Esophagus squamous epithelium (tissue), 5 donors: ENCODE measurements at regions not wholly inside any gene's neighbourhood (a gene's known extent, or its start where the extent isn't known, plus 50 kb on each side); places are given as distances from the start of the nearest gene placed in this dataset.

ENCODE experiments used
- DNase-seq: peaks from one replicate; lab custom pipeline; 2025; lab: John Stamatoyannopoulos, UW
- H3K27ac ChIP-seq, 4 donors: fragments of 200-600 bp; sonication (generic); one replicate each; pipeline ENCODE4 v1.5.1; 2016 to 2019; ENCODE audit warnings: mild to moderate bottlenecking in 1 of 4
- H3K27me3 ChIP-seq, 4 donors: fragments of 200-600 bp; sonication (generic); 1 replicate in 3 of 4; 2 replicates in 1 of 4; pipeline versions ENCODE4 v1.5.1 to v1.6.0; 2017 to 2021; ENCODE audit warnings: antibody characterized with exemption in 1 of 4
- H3K36me3 ChIP-seq, 3 donors: fragments of 200-600 bp; sonication (generic); one replicate each; pipeline ENCODE4 v1.5.1; 2016 to 2019
- H3K4me1 ChIP-seq, 3 donors: fragments of 200-600 bp; sonication (generic); one replicate each; pipeline ENCODE4 v1.5.1; 2017 to 2019
- H3K4me3 ChIP-seq, 4 donors: fragments of 200-600 bp; sonication (generic); 1 replicate in 3 of 4; 2 replicates in 1 of 4; pipeline ENCODE4 v1.5.1; 2016 to 2019; ENCODE audit warnings: mild to moderate bottlenecking in 2 of 4, moderate library complexity in 1 of 4
- H3K9me3 ChIP-seq, 3 donors: fragments of 200-600 bp; sonication (generic); one replicate each; pipeline ENCODE4 v1.5.1; 2016 to 2019
- CTCF ChIP-seq, 6 experiments: fragments of 450-650 bp in 4 of 6; fragments of 200-600 bp in 2 of 6; sonication (generic) in 2 of 6; IDR thresholded peaks; one replicate each; pipeline ENCODE4 v1.5.1; 2016 to 2019; ENCODE audit warnings: antibody characterized with exemption in 6 of 6, mild to moderate bottlenecking in 4 of 6, moderate library complexity in 4 of 6
- POLR2A ChIP-seq, 4 donors: fragments of 450-650 bp; IDR thresholded peaks; one replicate each; pipeline ENCODE4 v1.6.1; 2017; ENCODE audit warnings: antibody characterized with exemption in 4 of 4, mild to moderate bottlenecking in 4 of 4, moderate library complexity in 3 of 4
- WGBS, 2 donors: methylation state at CpG; one replicate each; pipeline ENCODE4 v1.1.5; 2018; 5-methylcytosine and 5-hydroxymethylcytosine counted together
- intact Hi-C: fragments of 100-400 bp; cut with DNase I; formaldehyde crosslinking; loops from one replicate; pipeline ENCODE4 v1.15.0; 2022
- donor health status: DM: yes; HTN: yes; CAD: no.

GRCh38 chr2:128424406-128425171 lies 105.9 kb upstream of the HS6ST1 start:
- WGBS, 2 donors: 49 to 71% methylated on average over 7 to 8 of the region's 11 CpGs
- intact Hi-C loops: no loop called here
- no peak for DNase-seq

GRCh38 chr2:128425216-128425615 lies 106.5 kb upstream of the HS6ST1 start:
- H3K27me3 ChIP-seq: no peaks in the 10 kb centered on the region
- no peak overlapping the region for H3K27ac ChIP-seq
- H3K4me3 ChIP-seq: no peak overlapping the region
- intact Hi-C loops: no loop called here
- no peak for DNase-seq
- 82 to 83% methylated on average over 6 to 8 of the region's 8 CpGs for WGBS, 2 donors
- TF ChIP-seq POLR2A (IDR thresholded peaks at IDR 0.05) (no peak), CTCF (IDR thresholded peaks at IDR 0.05) (no peak)
- H3K36me3 ChIP-seq: no peaks in the 10 kb centered on the region
- H3K4me1 ChIP-seq: peaks cover 0 to 32% (median 0%) of the 10 kb centered on the region in 3 donors
- H3K9me3 ChIP-seq: no peaks in the 10 kb centered on the region

More at GRCh38 chr2:128424406-128425171, 105.9 kb upstream of the HS6ST1 start:
- H3K4me3 ChIP-seq: no peak overlapping the region
- TF ChIP-seq POLR2A (IDR thresholded peaks at IDR 0.05) (no peak), CTCF (IDR thresholded peaks at IDR 0.05) (no peak)
- H3K9me3 ChIP-seq: no peaks in the 10 kb centered on the region
- H3K36me3 ChIP-seq: no peaks in the 10 kb centered on the region
- no peak overlapping the region for H3K27ac ChIP-seq
- H3K27me3 ChIP-seq: no peaks in the 10 kb centered on the region
- H3K4me1 ChIP-seq: peaks cover 0 to 32% (median 0%) of the 10 kb centered on the region in 3 donors

GRCh38 chr2:128425731-128426620 lies 107.3 kb upstream of the HS6ST1 start:
- Histone ChIP-seq H3K9me3 (no peaks in the 10 kb centered on the region), H3K27me3 (no peaks in the 10 kb centered on the region), H3K36me3 (no peaks in the 10 kb centered on the region), H3K27ac (no peak overlapping the region), H3K4me3 (no peak overlapping the region), H3K4me1 (peaks cover 0 to 32% (median 0%) of the 10 kb centered on the region in 3 donors)
- WGBS, 2 donors: 81 to 84% methylated on average over 10 to 12 of the region's 15 CpGs
- intact Hi-C loops: no loop called here
- no peak for TF ChIP-seq POLR2A (IDR thresholded peaks at IDR 0.05)
- TF ChIP-seq CTCF (IDR thresholded peaks at IDR 0.05): no peak
- DNase-seq: no peak

- 81 to 83% methylated on average over 5 of the region's 5 CpGs for WGBS, 2 donors
- H3K27ac ChIP-seq: no peak overlapping the region
- no peaks in the 10 kb centered on the region for H3K36me3 ChIP-seq
- intact Hi-C loops: no loop called here
- H3K4me1 ChIP-seq: peaks cover 0 to 28% (median 0%) of the 10 kb centered on the region in 3 donors
- H3K27me3 ChIP-seq: no peaks in the 10 kb centered on the region
- no peak overlapping the region for H3K4me3 ChIP-seq
- no peak for DNase-seq
- no peaks in the 10 kb centered on the region for H3K9me3 ChIP-seq
- TF ChIP-seq CTCF (IDR thresholded peaks at IDR 0.05) (no peak), POLR2A (IDR thresholded peaks at IDR 0.05) (no peak)
These were observed 108.7 kb upstream of the HS6ST1 start for GRCh38 chr2:128427413-128427755.

- WGBS, 2 donors: 71 to 79% methylated on average over 3 of the region's 3 CpGs
- no peak for TF ChIP-seq CTCF (IDR thresholded peaks at IDR 0.05)
- no peak for TF ChIP-seq POLR2A (IDR thresholded peaks at IDR 0.05)
- H3K27me3 ChIP-seq: no peaks in the 10 kb centered on the region
- H3K36me3 ChIP-seq: no peaks in the 10 kb centered on the region
- no peak overlapping the region for H3K4me3 ChIP-seq
- H3K9me3 ChIP-seq: no peaks in the 10 kb centered on the region
- no peak overlapping the region for H3K27ac ChIP-seq
- H3K4me1 ChIP-seq: peaks cover 0 to 20% (median 0%) of the 10 kb centered on the region in 3 donors
- DNase-seq: no peak
- intact Hi-C loops: no loop called here
These were observed 109.7 kb upstream of the HS6ST1 start for GRCh38 chr2:128428415-128428814.
